Osteocyte (in vitro differentiated cells): ENCODE measurements at regions not wholly inside any gene's neighbourhood (a gene's known extent, or its start where the extent isn't known, plus 50 kb on each side); places are given as distances from the start of the nearest gene placed in this dataset.

Source experiments
- DNase-seq: peaks from one replicate; pipeline ENCODE4 v3.0.0; 2021; ENCODE audit warnings: mixed read lengths; ENCODE audit not compliant: unreplicated experiment; ENCODE audit errors: extremely low spot score
- H3K27ac Mint-ChIP-seq: one replicate; pipeline ENCODE4 v1.8.0; 2021; ENCODE audit warnings: mild to moderate bottlenecking, mixed read lengths; ENCODE audit not compliant: unreplicated experiment
- H3K27me3 Mint-ChIP-seq: one replicate; pipeline ENCODE4 v1.8.0; 2021; ENCODE audit warnings: mixed read lengths; ENCODE audit not compliant: unreplicated experiment
- H3K36me3 Mint-ChIP-seq: one replicate; pipeline ENCODE4 v1.8.0; 2021; ENCODE audit warnings: mixed read lengths; ENCODE audit not compliant: unreplicated experiment
- H3K4me1 Mint-ChIP-seq: one replicate; pipeline ENCODE4 v1.8.0; 2021; ENCODE audit warnings: mixed read lengths; ENCODE audit not compliant: unreplicated experiment
- H3K4me3 Mint-ChIP-seq: one replicate; pipeline ENCODE4 v1.8.0; 2021; ENCODE audit warnings: mild to moderate bottlenecking, moderate library complexity, mixed read lengths; ENCODE audit not compliant: unreplicated experiment
- H3K9me3 Mint-ChIP-seq: one replicate; pipeline ENCODE4 v1.8.0; 2021; ENCODE audit warnings: mixed read lengths; ENCODE audit not compliant: unreplicated experiment
- TF ChIP-seq, protein P1 (sequence below): fragments of 200-600 bp; sonication (generic); IDR thresholded peaks from 2 replicates; pipeline ENCODE4 v1.5.0; 2021; ENCODE audit warnings: antibody characterized with exemption, mild to moderate bottlenecking, moderate library complexity

DNA sequence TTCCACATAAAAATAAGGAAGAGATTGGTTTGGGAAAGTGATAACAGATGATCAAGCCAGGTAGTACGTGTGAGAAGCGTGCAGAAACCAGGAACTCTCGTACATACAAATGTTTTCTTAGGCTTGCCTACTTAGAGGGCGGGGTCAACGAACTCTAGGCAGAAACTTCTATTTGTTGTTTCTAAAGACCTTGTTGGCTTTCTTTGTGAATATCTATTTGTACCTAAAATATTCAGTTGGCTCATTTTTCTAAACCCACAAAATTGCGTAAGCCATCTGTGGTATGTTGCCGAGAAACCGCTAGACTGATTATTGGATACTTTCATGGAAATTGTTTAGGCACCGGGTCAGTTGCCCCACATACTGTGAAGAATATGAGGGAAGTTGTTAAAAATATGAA lies 458.5 kb downstream of the MAT2B start:
- DNase-seq = no peak
- peaks cover 10% of the 10 kb centered on the region for H3K9me3 Mint-ChIP-seq
- H3K27ac Mint-ChIP-seq = no peak overlapping the region
- no peak overlapping the region for H3K4me3 Mint-ChIP-seq
- no peaks in the 10 kb centered on the region for H3K4me1 Mint-ChIP-seq
- no peaks in the 10 kb centered on the region for H3K36me3 Mint-ChIP-seq
- TF ChIP-seq, protein P1, sequence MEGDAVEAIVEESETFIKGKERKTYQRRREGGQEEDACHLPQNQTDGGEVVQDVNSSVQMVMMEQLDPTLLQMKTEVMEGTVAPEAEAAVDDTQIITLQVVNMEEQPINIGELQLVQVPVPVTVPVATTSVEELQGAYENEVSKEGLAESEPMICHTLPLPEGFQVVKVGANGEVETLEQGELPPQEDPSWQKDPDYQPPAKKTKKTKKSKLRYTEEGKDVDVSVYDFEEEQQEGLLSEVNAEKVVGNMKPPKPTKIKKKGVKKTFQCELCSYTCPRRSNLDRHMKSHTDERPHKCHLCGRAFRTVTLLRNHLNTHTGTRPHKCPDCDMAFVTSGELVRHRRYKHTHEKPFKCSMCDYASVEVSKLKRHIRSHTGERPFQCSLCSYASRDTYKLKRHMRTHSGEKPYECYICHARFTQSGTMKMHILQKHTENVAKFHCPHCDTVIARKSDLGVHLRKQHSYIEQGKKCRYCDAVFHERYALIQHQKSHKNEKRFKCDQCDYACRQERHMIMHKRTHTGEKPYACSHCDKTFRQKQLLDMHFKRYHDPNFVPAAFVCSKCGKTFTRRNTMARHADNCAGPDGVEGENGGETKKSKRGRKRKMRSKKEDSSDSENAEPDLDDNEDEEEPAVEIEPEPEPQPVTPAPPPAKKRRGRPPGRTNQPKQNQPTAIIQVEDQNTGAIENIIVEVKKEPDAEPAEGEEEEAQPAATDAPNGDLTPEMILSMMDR = no peak
- H3K27me3 Mint-ChIP-seq = no peaks in the 10 kb centered on the region

DNA sequence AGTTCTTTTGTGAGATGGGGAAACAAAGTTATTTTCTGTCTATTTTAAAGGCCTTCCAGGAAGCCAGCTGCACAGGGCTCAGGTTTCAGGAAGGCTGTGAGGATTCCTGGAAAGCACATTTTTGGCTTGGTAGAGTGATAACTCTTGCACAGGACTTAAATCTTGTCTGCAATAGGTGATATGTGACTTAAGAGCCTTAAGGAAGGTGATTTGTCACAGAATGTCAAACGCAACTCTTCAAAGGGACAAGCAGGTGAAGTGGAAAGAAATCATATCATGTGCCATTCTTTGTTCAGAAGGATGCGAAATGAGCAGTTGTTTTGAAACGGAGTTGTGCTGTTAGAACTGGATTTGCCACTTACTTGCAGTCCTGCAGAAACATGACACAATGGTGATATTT lies 459.3 kb downstream of the MAT2B start:
- TF ChIP-seq, protein P1 = no peak
- H3K27ac Mint-ChIP-seq = no peak overlapping the region
- no peaks in the 10 kb centered on the region for H3K4me1 Mint-ChIP-seq
- H3K9me3 Mint-ChIP-seq = peaks cover 10% of the 10 kb centered on the region
- DNase-seq = no peak
- H3K27me3 Mint-ChIP-seq = no peaks in the 10 kb centered on the region
- H3K36me3 Mint-ChIP-seq = no peaks in the 10 kb centered on the region
- H3K4me3 Mint-ChIP-seq = no peak overlapping the region

DNA sequence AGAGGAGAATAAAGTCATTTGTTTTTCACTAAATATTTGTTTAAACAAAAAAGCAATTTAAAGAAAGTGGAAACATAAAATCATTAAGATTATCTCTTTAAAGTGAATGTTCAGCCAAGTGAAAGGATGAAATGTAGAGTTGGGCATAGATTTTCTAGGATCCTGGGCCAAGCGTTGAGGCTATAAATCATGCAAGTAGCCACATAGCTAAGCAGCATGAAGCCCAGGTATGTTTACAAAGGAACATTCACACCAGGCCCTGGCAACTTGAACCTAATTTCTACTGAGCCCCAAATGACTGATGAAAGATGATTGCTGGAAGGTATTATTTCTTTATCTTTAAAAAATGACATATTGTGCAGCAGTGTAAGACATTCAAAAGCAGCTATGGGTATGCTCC lies 461.8 kb downstream of the MAT2B start:
- H3K4me3 Mint-ChIP-seq = no peak overlapping the region
- no peaks in the 10 kb centered on the region for H3K36me3 Mint-ChIP-seq
- H3K27me3 Mint-ChIP-seq = no peaks in the 10 kb centered on the region
- no peak for DNase-seq
- TF ChIP-seq, protein P1 = no peak
- H3K27ac Mint-ChIP-seq = no peak overlapping the region
- no peaks in the 10 kb centered on the region for H3K4me1 Mint-ChIP-seq
- peaks cover 12% of the 10 kb centered on the region for H3K9me3 Mint-ChIP-seq

DNA sequence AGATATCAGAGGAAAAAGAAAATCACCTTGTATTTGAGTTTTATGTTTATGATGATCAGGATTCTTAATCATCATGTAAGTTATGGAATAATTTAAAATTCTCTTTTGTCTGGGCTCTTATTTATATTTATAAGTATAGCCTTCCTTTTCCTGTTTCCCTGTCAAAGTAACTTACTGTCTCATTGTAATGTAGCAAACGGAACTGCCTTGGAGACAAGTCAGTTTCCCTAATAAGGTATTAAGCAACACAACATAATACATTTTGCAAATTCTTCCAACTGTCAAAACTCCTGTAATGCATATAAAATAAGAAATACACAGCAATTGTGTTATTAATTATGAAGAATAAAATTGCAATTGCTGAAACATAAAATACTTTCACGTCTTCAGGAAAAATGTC lies 463.2 kb downstream of the MAT2B start:
- H3K36me3 Mint-ChIP-seq = no peaks in the 10 kb centered on the region
- TF ChIP-seq, protein P1 = no peak
- no peaks in the 10 kb centered on the region for H3K27me3 Mint-ChIP-seq
- H3K4me1 Mint-ChIP-seq = no peaks in the 10 kb centered on the region
- no peak overlapping the region for H3K4me3 Mint-ChIP-seq
- no peak for DNase-seq
- peaks cover 10% of the 10 kb centered on the region for H3K9me3 Mint-ChIP-seq
- no peak overlapping the region for H3K27ac Mint-ChIP-seq

DNA sequence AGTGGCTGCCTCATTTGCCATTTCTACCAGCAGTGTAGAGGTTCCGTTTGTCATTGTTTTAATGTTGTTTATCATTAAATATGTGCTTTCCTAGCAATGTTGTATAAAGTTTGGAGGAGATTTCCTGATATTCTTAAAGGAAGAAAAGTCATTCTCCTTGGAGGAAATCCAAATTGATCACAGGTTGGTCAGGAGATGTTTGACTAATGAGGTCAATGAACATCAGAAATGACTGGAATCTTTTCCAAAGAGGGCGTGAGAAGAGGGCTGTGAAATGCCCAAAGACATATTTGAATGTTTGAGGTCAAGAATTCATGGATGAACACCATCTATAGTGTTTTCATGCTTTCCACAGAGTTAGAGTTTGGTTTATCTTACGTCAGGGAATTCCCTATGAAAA lies 471.3 kb downstream of the MAT2B start:
- no peaks in the 10 kb centered on the region for H3K27me3 Mint-ChIP-seq
- H3K9me3 Mint-ChIP-seq = peaks cover 6% of the 10 kb centered on the region
- no peak overlapping the region for H3K27ac Mint-ChIP-seq
- no peaks in the 10 kb centered on the region for H3K36me3 Mint-ChIP-seq
- H3K4me1 Mint-ChIP-seq = no peaks in the 10 kb centered on the region
- no peak for DNase-seq
- H3K4me3 Mint-ChIP-seq = no peak overlapping the region
- TF ChIP-seq, protein P1 = no peak
